ENCODE measurements at regions not wholly inside any gene's neighbourhood (a gene's known extent, or its start where the extent isn't known, plus 50 kb on each side); places are given as distances from the start of the nearest gene placed in this dataset.

- TF ChIP-seq RXRA (IDR thresholded peaks at IDR 0.05) (no peak), GABPA (IDR thresholded peaks at IDR 0.05 in 1 of 2, conservative IDR thresholded peaks at IDR 0.05 in 1 of 2) (no peak), YY1 (IDR thresholded peaks at IDR 0.05) (no peak), SP1 (IDR thresholded peaks at IDR 0.05) (no peak), NR2F2 (IDR thresholded peaks at IDR 0.05) (no peak), CTCF (IDR thresholded peaks at IDR 0.05; ENCODE audit: low read depth, low read length, missing input control) (no peak)
- Histone ChIP-seq H3K9me3 (ENCODE audit: control insufficient read depth in 4 of 4, low read length in 3 of 4) (no peaks in the 10 kb centered on the region), H3K27me3 (ENCODE audit: control insufficient read depth in 4 of 4, insufficient read depth in 4 of 4, low read length in 3 of 4) (no peaks in the 10 kb centered on the region), H3K27ac (ENCODE audit: low read depth in 1 of 2, low read length in 2 of 2) (no peak overlapping the region), H3K4me3 (ENCODE audit: low read depth in 1 of 3, low read length in 3 of 3) (no peak overlapping the region), H3K9ac (ENCODE audit: low read depth in 1 of 2, low read length in 2 of 2) (no peak overlapping the region), H3K36me3 (ENCODE audit: control insufficient read depth in 4 of 4, insufficient read depth in 3 of 4, low read depth in 1 of 4, low read length in 3 of 4) (no peaks in the 10 kb centered on the region), H3K4me1 (ENCODE audit: control insufficient read depth in 4 of 4, insufficient read depth in 4 of 4, low read length in 3 of 4) (no peaks in the 10 kb centered on the region)
- 64% methylated on average over 1 of the region's 1 CpG for WGBS
- no peak for DNase-seq (ENCODE audit: low spot score)
Measured at GRCh38 chr10:117480097-117480496, 62.4 kb upstream of the EMX2 start.

GRCh38 chr10:117477961-117478670, 64.4 kb upstream of the EMX2 start:
- Histone ChIP-seq H3K27ac (ENCODE audit: low read depth in 1 of 2, low read length in 2 of 2) (no peak overlapping the region), H3K4me1 (ENCODE audit: control insufficient read depth in 4 of 4, insufficient read depth in 4 of 4, low read length in 3 of 4) (no peaks in the 10 kb centered on the region), H3K9ac (ENCODE audit: low read depth in 1 of 2, low read length in 2 of 2) (no peak overlapping the region), H3K4me3 (ENCODE audit: low read depth in 1 of 3, low read length in 3 of 3) (no peak overlapping the region), H3K9me3 (ENCODE audit: control insufficient read depth in 4 of 4, low read length in 3 of 4) (no peaks in the 10 kb centered on the region), H3K27me3 (ENCODE audit: control insufficient read depth in 4 of 4, insufficient read depth in 4 of 4, low read length in 3 of 4) (no peaks in the 10 kb centered on the region), H3K36me3 (ENCODE audit: control insufficient read depth in 4 of 4, insufficient read depth in 3 of 4, low read depth in 1 of 4, low read length in 3 of 4) (no peaks in the 10 kb centered on the region)
- no peak for DNase-seq (ENCODE audit: low spot score)
- TF ChIP-seq GABPA (IDR thresholded peaks at IDR 0.05 in 1 of 2, conservative IDR thresholded peaks at IDR 0.05 in 1 of 2) (no peak), YY1 (IDR thresholded peaks at IDR 0.05) (no peak), FOXA2 (IDR thresholded peaks at IDR 0.05) (no peak), FOXA1 (IDR thresholded peaks at IDR 0.05) (no peak), EGR1 (IDR thresholded peaks at IDR 0.05; ENCODE audit: low read depth in 2 of 2) (no peak), CTCF (IDR thresholded peaks at IDR 0.05; ENCODE audit: low read depth, low read length, missing input control) (peak; percentile 32), JUND (IDR thresholded peaks at IDR 0.05) (no peak), RXRA (IDR thresholded peaks at IDR 0.05) (no peak), HNF4G (IDR thresholded peaks at IDR 0.05) (no peak), NR2F2 (IDR thresholded peaks at IDR 0.05) (no peak), ATF3 (IDR thresholded peaks at IDR 0.05) (no peak), TAF1 (conservative IDR thresholded peaks at IDR 0.05) (no peak), ZBTB33 (IDR thresholded peaks at IDR 0.05) (no peak), MAX (IDR thresholded peaks at IDR 0.05) (no peak), SP1 (IDR thresholded peaks at IDR 0.05) (no peak), HNF4A (conservative IDR thresholded peaks at IDR 0.05) (peak; percentile 56 to 72), REST (IDR thresholded peaks at IDR 0.05) (no peak), RAD21 (IDR thresholded peaks at IDR 0.05) (peak; percentile 57 to 64)
- 50% methylated on average over 5 of the region's 5 CpGs for WGBS
